GM18519 (cell line): ENCODE measurements at regions not wholly inside any gene's neighbourhood (a gene's known extent, or its start where the extent isn't known, plus 50 kb on each side); places are given as distances from the start of the nearest gene placed in this dataset.

ENCODE experiments used
- ATAC-seq: cut with Tn5 transposase; IDR thresholded peaks from one replicate; pipeline ENCODE4 v1.9.1; 2021; ENCODE audit warnings: mild to moderate bottlenecking, moderate library complexity; ENCODE audit not compliant: unreplicated experiment, low FRiP score

DNA sequence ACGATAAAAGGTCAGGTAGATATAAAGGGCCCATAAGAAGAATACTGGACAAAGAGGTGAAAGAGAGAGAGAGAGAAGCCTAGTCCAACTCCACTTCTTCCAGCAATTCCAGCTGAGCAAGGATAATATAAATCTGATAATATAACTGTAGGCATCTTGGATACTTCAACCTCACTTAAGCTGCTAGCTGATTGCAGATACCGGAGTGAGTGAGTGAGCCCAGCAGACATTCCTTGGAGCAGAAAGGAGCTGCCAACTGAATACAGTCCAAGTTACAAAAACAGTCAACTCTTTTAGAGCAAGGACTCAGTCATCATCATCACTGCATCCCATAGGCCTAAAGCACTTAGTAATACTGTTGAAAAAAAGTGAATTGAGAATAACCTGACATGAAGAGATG lies 387.6 kb downstream of the SLITRK6 start:
- ATAC-seq, result no peak

DNA sequence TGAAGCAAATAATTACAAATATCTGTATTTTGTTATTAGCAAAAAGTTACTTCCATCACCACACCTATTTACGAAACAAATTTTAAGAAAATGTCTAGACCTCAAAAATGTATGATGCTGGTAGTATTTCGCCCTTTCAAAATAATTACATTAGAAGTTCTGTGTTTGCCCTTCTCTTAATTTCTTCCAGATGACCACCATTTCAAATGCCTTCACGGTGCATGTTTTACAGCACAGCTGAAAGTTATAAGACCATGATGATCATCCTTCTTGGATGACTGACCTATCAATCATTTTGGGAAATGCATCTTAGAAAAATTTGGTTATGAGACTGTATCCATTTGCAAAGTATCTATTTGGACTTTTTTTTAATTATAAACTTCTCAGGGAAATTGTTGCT lies 390.8 kb downstream of the SLITRK6 start:
- ATAC-seq, result no peak

DNA sequence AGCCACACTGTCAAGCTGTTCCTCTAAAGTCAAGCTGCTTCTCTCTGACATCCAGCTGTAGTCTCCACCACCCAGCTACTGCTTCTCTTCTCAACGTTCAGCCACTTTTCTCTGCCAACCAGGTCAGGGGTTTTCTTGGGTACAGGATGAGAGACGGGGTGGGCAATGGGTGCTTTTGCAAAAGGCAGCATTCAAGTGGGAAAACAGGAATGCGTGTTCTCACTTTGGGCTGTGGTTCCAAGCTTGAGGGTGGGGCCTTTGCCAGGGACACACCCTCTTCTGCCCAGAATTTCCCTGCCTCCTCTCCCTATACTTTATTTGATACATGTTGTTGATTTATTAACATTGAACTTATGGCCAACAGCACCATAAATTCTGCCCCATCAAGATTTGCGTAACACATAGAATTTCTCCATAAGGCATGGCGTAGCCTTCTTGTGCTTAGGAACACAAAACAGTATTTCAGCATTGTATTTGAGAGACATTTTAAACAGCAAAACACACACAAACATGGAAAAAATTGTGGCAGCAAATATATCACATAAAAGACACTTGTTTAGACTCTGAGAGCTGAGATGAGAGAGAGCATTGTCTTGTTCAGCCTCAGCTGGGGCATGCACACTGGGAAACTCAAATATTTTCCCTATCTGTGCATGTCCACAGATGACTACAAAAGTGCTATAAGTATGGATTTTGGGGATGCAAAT lies 392.8 kb downstream of the SLITRK6 start:
- ATAC-seq, result no peak

DNA sequence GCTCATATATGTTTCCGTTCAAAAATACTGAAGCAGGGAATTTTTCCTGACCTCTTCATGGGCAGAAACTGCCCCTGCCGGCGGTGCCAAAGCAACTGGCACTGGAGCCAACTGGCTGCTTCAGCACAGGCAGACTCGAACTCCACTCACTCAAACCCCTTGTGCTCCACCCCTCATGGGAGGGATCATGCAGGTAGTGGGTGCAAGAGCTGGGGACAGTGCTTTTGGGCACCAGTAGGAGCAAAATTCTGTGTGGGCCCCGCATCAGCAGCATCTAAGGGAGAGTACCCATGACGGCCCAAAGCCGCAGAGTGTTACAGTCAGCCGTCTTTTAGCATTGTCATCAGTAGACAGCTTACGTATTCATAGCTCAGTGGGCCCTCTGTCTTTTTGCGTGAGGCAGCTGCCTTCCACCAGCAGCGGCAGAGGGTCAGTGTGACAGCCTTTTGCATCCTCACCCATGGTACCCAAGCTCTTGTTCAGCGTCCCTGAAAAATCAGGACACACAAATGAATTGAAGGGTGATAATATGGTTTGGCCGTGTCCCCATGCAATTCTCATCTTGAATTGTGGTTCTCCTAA lies 393.8 kb downstream of the SLITRK6 start:
- ATAC-seq, result no peak

DNA sequence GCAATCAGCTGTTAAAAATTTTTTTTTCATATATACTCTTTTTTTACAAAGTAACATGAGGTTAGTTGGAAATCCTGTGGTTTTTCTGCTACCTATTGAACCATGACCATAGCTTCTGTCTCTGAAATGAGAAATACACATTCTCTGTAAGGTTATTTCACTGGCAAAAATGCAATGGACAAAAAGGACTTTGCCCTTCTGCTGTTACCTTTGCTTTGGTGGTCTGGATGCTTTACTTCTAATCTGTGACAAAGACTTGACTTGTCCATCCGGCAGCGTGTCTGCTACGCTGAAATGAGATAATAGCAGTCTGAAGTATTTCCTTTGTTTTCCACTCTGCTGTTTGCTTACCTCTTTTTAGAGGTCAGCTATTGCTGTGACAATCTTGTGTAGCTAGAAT lies 412.8 kb downstream of the SLITRK6 start:
- no peak for ATAC-seq

DNA sequence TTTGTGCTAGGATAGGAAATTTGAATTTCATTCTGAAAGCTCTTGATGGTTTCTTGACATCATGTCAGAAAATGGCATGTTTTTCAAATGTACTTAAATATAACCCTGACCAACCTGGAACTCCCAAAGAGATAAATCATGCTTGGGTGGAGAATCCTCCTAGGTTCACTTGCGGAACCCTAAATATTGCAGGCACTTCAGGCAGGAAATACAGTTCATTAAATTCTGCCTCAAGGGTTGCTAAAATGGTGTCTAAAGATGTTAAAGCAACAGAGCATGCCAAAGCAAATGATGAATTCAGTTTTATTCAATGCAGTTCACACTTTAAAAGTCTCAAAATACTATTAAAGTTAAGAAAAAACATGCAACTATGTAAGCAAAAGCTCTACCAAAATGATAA lies 415.9 kb downstream of the SLITRK6 start:
- no peak for ATAC-seq

DNA sequence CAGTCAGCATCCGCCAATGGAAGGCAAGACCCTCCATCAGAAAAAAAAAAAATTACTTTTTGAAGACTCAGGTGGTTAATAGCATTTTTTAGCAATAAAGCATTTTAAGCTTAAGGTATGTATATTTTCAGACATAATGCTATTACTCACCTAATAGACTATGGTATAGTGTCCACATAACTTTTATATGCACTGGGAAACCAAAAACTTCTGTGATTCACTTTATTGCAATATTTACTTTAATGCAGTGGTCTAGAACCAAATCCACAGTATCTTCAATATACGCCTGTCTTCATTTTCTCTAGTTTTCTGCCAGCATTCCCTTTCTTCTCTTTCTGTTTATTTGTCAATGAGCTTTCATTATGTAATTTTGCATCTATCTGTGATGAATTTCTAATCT lies 418.1 kb downstream of the SLITRK6 start:
- no peak for ATAC-seq

DNA sequence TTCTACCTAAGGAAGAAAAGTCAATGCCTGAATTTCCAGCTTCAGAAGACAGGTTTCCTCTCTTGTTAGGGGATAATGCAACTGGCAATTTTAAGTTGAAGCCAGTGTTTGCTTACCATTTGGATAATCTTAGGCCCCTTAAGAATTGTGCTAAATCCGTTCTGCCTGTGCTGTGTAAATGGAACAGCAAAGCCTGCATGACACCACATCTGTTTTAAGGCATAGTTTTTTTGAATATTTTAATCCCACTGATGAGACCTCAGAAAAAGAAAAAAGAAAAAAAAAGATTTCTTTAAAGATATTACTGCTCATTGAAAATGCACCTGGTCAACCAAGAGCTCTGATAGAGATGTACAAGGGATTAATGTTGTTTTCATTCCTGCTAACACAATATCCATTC lies 419.2 kb downstream of the SLITRK6 start:
- no peak for ATAC-seq

DNA sequence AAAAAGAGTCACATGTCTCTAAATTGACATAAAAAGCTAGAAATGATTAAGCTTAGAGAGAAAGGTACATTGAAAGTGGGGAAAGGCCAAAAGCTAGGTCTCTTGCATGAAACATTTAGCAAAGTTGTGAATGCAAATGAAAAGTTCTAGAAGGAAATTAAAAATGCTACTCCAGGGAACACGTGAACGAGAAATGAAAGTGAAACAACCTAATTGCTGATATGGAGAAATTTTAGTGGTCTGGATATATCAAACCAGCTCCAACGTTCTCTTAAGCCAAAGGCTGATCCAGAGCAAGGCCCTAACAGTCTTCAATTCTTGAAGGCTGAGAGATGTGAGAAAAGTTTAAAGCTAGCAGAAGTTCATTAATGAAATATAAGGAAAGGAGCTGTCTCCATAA lies 419.8 kb downstream of the SLITRK6 start:
- ATAC-seq, result no peak

DNA sequence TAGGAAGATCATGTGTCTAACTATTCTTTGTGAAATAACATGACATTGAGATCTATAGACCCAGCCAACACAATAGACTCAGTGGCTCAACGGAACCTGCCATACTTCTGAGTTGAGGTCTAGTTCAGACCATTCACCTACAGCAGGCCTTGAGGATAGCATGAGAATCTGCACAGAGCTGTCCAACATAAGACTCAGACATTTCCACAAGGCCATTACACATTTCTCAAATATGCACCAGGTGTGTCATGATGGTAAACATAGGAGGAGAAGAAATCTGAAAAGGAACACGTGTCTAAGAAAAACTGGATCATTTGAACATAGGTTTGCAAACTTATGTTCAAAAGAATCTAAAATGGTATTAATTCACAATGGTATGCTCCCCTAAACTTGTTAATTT lies 421.4 kb downstream of the SLITRK6 start:
- ATAC-seq, result no peak

DNA sequence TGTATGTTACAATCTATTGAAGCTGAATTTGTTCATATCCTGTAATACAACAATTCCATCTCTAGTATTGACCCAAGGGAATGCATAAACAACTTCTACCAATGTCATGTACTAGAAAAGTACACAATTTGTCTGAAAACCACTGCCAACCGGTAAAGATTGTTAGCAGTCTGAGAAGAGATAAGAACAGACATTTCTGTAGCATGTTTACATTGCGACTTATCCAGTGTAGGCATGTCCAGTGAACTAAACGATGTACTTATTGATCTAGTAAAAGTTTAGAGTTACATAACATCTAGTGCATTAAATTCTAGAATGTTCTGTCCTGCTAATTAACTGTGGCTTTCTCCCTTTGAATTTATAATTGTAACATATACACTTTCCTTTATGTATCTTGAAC lies 425.9 kb downstream of the SLITRK6 start:
- ATAC-seq, result no peak

DNA sequence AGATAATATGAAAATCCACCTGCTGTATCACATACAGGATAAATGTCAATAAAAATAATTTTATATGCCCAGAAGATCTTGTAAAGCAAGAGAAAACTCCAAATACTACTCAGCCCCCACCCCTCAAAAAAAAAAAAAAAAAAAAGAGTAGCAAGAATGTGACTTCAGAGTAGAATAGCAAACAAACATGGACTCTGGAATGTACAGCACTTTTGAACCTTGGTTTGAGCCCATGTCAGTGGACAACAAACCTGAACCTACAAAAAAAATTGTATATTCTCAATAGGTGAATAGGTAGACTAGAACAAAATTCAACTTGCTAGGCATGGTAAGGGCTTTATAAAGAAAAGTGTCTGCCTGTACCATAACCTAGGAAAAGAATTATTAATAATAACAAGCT lies 428.0 kb downstream of the SLITRK6 start:
- no peak for ATAC-seq

DNA sequence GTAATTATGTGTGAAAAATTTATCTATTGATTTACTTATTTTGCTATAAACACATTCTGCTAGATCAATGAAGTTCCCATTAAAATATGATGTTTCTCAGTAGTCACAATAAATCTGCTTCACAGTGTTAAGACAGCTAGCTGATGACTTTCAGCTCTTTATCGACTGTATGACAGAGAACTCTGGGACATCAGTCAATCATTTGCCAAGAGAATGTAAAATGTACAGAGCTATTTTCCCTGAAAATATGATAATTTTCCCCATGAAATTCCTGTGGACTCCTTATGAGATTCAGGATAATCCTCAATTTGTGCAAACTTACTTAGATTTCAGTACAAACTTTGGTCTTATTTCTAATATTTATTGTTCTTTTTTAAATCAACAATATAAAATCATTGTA lies 430.5 kb downstream of the SLITRK6 start:
- no peak for ATAC-seq

DNA sequence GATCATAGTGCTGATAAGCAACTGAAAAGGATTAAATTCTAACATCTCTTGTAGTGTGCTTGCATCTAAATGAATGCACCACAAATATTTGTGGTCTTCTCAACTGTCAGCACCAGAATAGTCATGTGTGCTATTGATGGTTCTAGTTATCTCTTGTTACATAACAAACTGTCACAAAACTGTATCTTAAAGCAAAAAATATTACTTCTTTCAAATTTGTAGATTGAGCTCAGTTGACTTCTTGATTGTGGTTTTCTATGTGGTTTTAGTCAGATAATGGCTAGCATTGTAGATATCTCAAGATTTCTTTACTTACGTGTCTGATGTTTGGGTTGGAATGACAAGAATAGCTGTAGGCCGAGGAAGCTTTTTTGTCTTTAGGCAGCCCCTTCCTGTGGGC lies 431.3 kb downstream of the SLITRK6 start:
- no peak for ATAC-seq

DNA sequence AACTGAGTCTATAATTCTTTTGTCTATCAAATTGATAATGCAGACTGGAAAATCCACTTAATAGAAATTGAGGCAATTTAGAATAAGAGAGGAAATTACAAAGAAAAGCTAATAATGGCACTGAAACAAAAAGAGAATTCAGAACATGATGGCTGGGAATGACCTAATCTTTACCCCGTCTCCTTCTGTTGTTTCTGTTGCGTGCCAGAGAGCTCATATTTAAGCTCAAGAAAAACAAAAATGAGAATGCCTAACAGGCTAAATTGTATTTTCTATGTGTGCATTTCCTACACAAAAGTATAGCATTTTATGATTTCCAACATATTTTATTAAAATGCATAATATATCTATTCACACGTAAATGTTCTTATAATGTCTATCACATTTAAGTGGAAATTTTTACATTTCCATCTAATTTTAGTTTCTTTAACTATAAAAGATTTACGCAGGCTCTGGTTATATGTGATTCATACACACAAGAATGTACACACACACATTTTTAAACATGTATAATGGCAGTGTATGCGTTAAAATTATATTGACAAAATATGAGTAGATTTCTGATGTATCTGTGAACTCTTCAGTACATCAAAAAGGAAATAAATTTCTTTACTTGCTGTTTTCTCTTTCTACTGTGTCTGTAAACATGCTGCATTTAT lies 432.3 kb downstream of the SLITRK6 start:
- ATAC-seq, result no peak

DNA sequence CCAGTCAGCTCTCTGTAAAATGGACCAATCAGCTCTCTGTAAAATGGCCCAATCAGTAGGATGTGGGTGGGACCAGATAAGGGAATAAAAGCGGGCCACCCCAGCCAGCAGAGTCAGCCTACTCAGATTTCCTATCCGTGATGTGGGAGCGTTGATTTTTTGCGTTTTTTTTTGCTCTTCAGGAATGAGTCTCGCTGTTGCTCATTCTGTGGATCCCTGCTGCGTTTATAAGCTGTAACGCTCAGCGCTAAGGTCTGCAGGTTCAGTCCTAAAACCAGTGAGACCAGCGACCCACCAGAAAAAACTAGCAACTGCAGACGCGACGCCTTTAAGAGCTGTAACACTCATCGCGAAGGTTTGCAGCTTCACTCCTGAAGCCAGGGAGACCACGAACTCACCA lies 435.7 kb downstream of the SLITRK6 start:
- ATAC-seq, result no peak

DNA sequence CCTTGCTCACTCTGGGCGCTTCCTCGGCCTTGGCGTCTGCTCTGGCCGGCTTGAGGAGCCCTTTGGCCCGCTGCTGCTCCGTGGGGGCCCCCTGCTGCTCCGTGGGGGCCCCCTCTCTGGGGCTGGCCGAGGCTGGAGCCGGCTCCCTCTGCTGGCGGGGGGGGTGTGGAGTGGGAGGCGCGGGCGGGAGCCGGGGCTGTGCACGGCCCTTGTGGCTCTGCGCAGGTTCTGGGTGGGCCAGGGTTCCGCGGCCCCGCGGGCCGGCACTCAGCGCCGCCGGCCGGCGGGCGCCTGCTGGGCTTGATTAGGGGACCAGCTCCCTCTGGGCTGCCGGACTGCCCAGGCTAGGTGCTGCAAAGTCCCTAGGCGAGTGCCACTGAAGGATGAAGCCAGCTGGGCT lies 436.2 kb downstream of the SLITRK6 start:
- ATAC-seq, result no peak

DNA sequence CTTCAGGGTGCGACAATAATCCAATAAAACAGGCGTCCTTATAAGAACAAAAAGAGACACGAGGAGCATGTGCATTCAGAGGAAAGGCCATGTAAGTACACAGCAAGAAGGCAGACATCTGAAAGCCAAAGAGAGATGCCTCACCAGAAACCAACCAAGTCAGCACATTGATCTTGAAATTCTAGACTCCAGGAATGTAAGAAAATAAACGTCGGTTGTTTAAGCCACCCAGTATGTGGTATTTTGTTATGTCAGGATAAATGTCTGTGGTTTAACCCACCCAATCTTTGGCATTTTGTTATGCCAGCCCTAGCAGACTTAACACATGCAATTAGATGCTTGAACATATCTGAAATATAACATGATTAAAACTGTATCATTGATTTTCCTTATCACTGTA lies 452.0 kb downstream of the SLITRK6 start:
- ATAC-seq, result no peak

DNA sequence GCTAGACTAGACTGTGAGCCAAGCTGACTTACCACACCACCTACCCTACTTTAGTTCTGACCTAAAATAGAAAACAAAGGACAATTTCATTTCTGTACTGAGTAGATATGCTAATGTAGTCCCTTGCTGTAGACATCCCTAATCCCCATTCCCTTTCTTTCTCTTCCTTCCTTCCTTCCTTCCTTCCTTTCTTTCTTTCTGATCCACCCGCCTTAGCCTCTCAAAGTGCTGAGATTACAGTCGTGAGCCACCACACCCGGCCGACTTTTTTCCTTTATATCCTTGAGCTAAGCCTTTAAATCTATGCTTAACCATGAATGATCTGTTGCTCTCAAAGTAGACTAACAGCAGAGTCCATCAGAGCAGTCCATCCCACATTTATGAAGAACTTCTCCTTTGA lies 465.0 kb downstream of the SLITRK6 start:
- ATAC-seq, result no peak

DNA sequence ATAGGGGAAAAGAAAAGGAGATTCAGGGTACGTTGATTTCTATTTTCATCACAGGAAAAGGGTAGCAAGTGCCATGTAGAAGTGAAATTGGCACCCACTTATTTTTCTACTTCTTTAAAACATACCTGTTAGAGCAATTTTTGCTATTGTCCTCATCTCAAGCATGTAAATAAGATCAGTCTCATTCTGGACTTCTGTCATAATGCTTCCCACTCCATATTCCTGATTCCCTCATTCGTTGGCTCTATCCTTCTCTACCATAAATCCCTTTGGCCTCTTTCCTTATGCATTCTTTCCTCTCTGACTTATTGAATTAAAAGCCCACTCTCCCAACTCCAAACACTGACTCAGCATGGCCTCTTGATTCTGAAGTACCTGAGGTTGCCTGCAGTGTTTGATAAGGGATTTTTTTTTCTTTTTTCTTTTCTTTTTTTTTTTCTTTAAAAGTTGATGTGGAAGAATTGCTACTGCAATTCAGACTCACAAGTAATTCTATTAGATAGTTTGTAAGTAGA lies 465.7 kb downstream of the SLITRK6 start:
- no peak for ATAC-seq

DNA sequence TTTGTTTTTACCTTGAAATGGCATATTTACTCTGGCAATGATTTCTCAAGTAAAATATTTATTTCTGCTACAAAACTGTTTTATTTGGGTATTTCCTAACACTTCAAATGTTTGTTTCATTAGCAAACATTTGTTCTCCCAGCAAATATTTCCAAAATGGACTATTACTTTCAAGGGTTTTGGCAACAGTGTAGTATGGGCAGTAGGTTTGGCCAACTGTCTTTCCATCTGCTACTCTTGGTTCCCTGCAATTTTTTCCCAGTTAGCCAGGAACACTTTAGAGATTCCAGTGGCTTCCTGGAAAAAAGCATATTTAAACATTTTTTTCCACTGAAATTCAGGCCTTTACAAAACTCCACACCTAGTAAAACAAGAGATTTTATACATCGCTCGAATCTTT lies 466.6 kb downstream of the SLITRK6 start:
- no peak for ATAC-seq

DNA sequence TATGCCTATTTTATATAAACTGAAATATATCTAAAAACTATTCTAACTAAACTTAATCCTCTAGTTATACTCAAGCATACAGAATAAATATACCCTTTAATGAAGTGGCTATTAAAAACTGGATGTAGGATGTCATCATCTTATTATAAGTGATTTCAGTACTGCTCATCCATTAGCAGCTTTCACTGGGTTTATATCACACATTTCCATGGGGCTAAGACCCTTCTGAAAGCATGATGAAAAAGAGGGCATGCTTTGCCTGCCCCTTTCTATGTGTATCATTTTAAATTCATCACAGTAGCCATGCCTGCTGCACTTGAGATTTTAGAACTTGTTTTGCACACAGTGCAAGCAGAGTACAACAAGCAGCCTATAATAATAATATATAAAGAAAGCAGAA lies 477.5 kb downstream of the SLITRK6 start:
- no peak for ATAC-seq
